ENCODE measurements at regions not wholly inside any gene's neighbourhood (a gene's known extent, or its start where the extent isn't known, plus 50 kb on each side); places are given as distances from the start of the nearest gene placed in this dataset.

- H3K27me3 Mint-ChIP-seq, result peaks cover 50 to 61% of the 10 kb centered on the region in 2 donors
- no peak for ATAC-seq (replicated peaks)
- peaks cover 35% of the 10 kb centered on the region in 2 donors for H3K4me1 Mint-ChIP-seq
- H3K27ac Mint-ChIP-seq, result peak overlapping the region; percentile 15
- DNase-seq, result no peak
- H3K9me3 Mint-ChIP-seq, result no peaks in the 10 kb centered on the region
- no peaks in the 10 kb centered on the region for H3K36me3 Mint-ChIP-seq
- peak overlapping the region in 1 of 2 donors; percentile 18 for H3K4me3 Mint-ChIP-seq
These were observed 92.8 kb upstream of the ZMIZ1 start for GRCh38 chr10:78975926-78976325.

GRCh38 chr10:78976825-78977755 is 91.7 kb upstream of the ZMIZ1 start:
- Mint-ChIP-seq H3K27me3 (peaks cover 58 to 63% of the 10 kb centered on the region in 2 donors), H3K9me3 (no peaks in the 10 kb centered on the region), H3K27ac (peak overlapping the region; percentile 22), H3K4me1 (peaks cover 43 to 44% of the 10 kb centered on the region in 2 donors), H3K36me3 (no peaks in the 10 kb centered on the region), H3K4me3 (no peak overlapping the region)
- ATAC-seq (replicated peaks) (no peak), DNase-seq (no peak)

- H3K27me3 Mint-ChIP-seq, result peaks cover 51 to 52% of the 10 kb centered on the region in 2 donors
- ATAC-seq (replicated peaks), result no peak
- H3K36me3 Mint-ChIP-seq, result no peaks in the 10 kb centered on the region
These were observed 88.8 kb upstream of the ZMIZ1 start for GRCh38 chr10:78979938-78980337.

GRCh38 chr10:78980354-78980753 is 88.4 kb upstream of the ZMIZ1 start:
- H3K4me3 Mint-ChIP-seq, result no peak overlapping the region
- H3K27me3 Mint-ChIP-seq, result peaks cover 52 to 54% of the 10 kb centered on the region in 2 donors
- H3K27ac Mint-ChIP-seq, result no peak overlapping the region
- peaks cover 22 to 29% of the 10 kb centered on the region in 2 donors for H3K4me1 Mint-ChIP-seq
- DNase-seq (no peak), ATAC-seq (replicated peaks) (no peak)
- no peaks in the 10 kb centered on the region for H3K9me3 Mint-ChIP-seq
- no peaks in the 10 kb centered on the region for H3K36me3 Mint-ChIP-seq

More at GRCh38 chr10:78979938-78980337, 88.8 kb upstream of the ZMIZ1 start:
- Mint-ChIP-seq H3K4me1 (peaks cover 27 to 32% of the 10 kb centered on the region in 2 donors), H3K9me3 (no peaks in the 10 kb centered on the region), H3K27ac (no peak overlapping the region), H3K4me3 (no peak overlapping the region)
- DNase-seq, result no peak

- H3K4me3 Mint-ChIP-seq, result no peak overlapping the region
These were observed 88.0 kb upstream of the ZMIZ1 start for GRCh38 chr10:78980815-78981214.

GRCh38 chr10:78981257-78981969 is 87.4 kb upstream of the ZMIZ1 start:
- Mint-ChIP-seq H3K4me1 (peaks cover 14 to 21% of the 10 kb centered on the region in 2 donors), H3K27me3 (peaks cover 52% of the 10 kb centered on the region in 2 donors), H3K36me3 (no peaks in the 10 kb centered on the region), H3K27ac (peak overlapping the region; percentile 33), H3K4me3 (no peak overlapping the region), H3K9me3 (no peaks in the 10 kb centered on the region)
- peak; percentile 50 for DNase-seq
- ATAC-seq (replicated peaks), result peak; percentile 94 to 97

More at GRCh38 chr10:78980815-78981214, 88.0 kb upstream of the ZMIZ1 start:
- Mint-ChIP-seq H3K9me3 (no peaks in the 10 kb centered on the region), H3K27me3 (peaks cover 50 to 52% of the 10 kb centered on the region in 2 donors), H3K4me1 (peaks cover 18 to 24% of the 10 kb centered on the region in 2 donors), H3K36me3 (no peaks in the 10 kb centered on the region), H3K27ac (no peak overlapping the region)
- DNase-seq (no peak), ATAC-seq (replicated peaks) (no peak)

- Mint-ChIP-seq H3K36me3 (no peaks in the 10 kb centered on the region), H3K27ac (no peak overlapping the region), H3K4me1 (peaks cover 14 to 17% of the 10 kb centered on the region in 2 donors), H3K27me3 (peaks cover 50 to 52% of the 10 kb centered on the region in 2 donors), H3K4me3 (no peak overlapping the region), H3K9me3 (no peaks in the 10 kb centered on the region)
- DNase-seq (no peak), ATAC-seq (replicated peaks) (peak in 1 of 2 donors; percentile 22)
These were observed 86.8 kb upstream of the ZMIZ1 start for GRCh38 chr10:78981970-78982281.

GRCh38 chr10:78982726-78983125 is 86.0 kb upstream of the ZMIZ1 start:
- H3K9me3 Mint-ChIP-seq, result no peaks in the 10 kb centered on the region

GRCh38 chr10:78983608-78984007 is 85.2 kb upstream of the ZMIZ1 start:
- DNase-seq (no peak), ATAC-seq (replicated peaks) (no peak)
- no peak overlapping the region for H3K4me3 Mint-ChIP-seq
- peaks cover 45 to 48% of the 10 kb centered on the region in 2 donors for H3K27me3 Mint-ChIP-seq
- no peaks in the 10 kb centered on the region for H3K9me3 Mint-ChIP-seq
- H3K36me3 Mint-ChIP-seq, result no peaks in the 10 kb centered on the region
- H3K27ac Mint-ChIP-seq, result no peak overlapping the region
- peaks cover 7 to 9% of the 10 kb centered on the region in 2 donors for H3K4me1 Mint-ChIP-seq

More at GRCh38 chr10:78982726-78983125, 86.0 kb upstream of the ZMIZ1 start:
- ATAC-seq (replicated peaks), result no peak
- H3K27ac Mint-ChIP-seq, result no peak overlapping the region
- no peak for DNase-seq
- H3K36me3 Mint-ChIP-seq, result no peaks in the 10 kb centered on the region
- no peak overlapping the region for H3K4me3 Mint-ChIP-seq
- peaks cover 47 to 51% of the 10 kb centered on the region in 2 donors for H3K27me3 Mint-ChIP-seq
- H3K4me1 Mint-ChIP-seq, result peaks cover 9 to 12% of the 10 kb centered on the region in 2 donors

GRCh38 chr10:78985973-78986818 is 82.6 kb upstream of the ZMIZ1 start:
- Mint-ChIP-seq H3K4me3 (no peak overlapping the region), H3K9me3 (no peaks in the 10 kb centered on the region), H3K4me1 (peaks cover 8 to 13% of the 10 kb centered on the region in 2 donors), H3K36me3 (no peaks in the 10 kb centered on the region), H3K27ac (no peak overlapping the region), H3K27me3 (peaks cover 34 to 35% of the 10 kb centered on the region in 2 donors)
- DNase-seq (no peak), ATAC-seq (replicated peaks) (no peak)

GRCh38 chr10:78991187-78991586 is 77.6 kb upstream of the ZMIZ1 start:
- no peak overlapping the region for H3K27ac Mint-ChIP-seq
- no peak overlapping the region for H3K4me3 Mint-ChIP-seq
- H3K4me1 Mint-ChIP-seq, result peaks cover 6 to 19% of the 10 kb centered on the region in 2 donors
- no peaks in the 10 kb centered on the region for H3K36me3 Mint-ChIP-seq
- H3K27me3 Mint-ChIP-seq, result peaks cover 24 to 38% of the 10 kb centered on the region in 2 donors
- H3K9me3 Mint-ChIP-seq, result no peaks in the 10 kb centered on the region
- DNase-seq, result no peak
- peak; percentile 62 to 72 for ATAC-seq (replicated peaks)

GRCh38 chr10:78992333-78992732 is 76.4 kb upstream of the ZMIZ1 start:
- Mint-ChIP-seq H3K27me3 (peaks cover 22 to 38% of the 10 kb centered on the region in 2 donors), H3K36me3 (no peaks in the 10 kb centered on the region), H3K27ac (no peak overlapping the region), H3K9me3 (no peaks in the 10 kb centered on the region), H3K4me1 (peaks cover 6 to 19% of the 10 kb centered on the region in 2 donors), H3K4me3 (no peak overlapping the region)
- ATAC-seq (replicated peaks), result peak; percentile 97 to 99
- DNase-seq, result peak; percentile 55

GRCh38 chr10:78993261-78993945 is 75.4 kb upstream of the ZMIZ1 start:
- no peak overlapping the region for H3K4me3 Mint-ChIP-seq
- peaks cover 9 to 19% of the 10 kb centered on the region in 2 donors for H3K4me1 Mint-ChIP-seq
- no peaks in the 10 kb centered on the region for H3K9me3 Mint-ChIP-seq
- H3K27ac Mint-ChIP-seq, result no peak overlapping the region
- peaks cover 26 to 39% of the 10 kb centered on the region in 2 donors for H3K27me3 Mint-ChIP-seq
- DNase-seq (no peak), ATAC-seq (replicated peaks) (no peak)
- no peaks in the 10 kb centered on the region for H3K36me3 Mint-ChIP-seq
